GM21528 (cell line): ENCODE measurements at regions not wholly inside any gene's neighbourhood (a gene's known extent, or its start where the extent isn't known, plus 50 kb on each side); places are given as distances from the start of the nearest gene placed in this dataset.

Experiments
- ATAC-seq: cut with Tn5 transposase; IDR thresholded peaks from one replicate; pipeline ENCODE4 v1.9.1; 2021; ENCODE audit warnings: mild to moderate bottlenecking, moderate library complexity; ENCODE audit not compliant: unreplicated experiment, low FRiP score

GRCh38 chr2:4529738-4530137, 826.4 kb downstream of the DCDC2C start:
- no peak for ATAC-seq

GRCh38 chr2:4530231-4530630, 826.9 kb downstream of the DCDC2C start:
- no peak for ATAC-seq

GRCh38 chr2:4533806-4534205, 830.4 kb downstream of the DCDC2C start:
- no peak for ATAC-seq

DNA sequence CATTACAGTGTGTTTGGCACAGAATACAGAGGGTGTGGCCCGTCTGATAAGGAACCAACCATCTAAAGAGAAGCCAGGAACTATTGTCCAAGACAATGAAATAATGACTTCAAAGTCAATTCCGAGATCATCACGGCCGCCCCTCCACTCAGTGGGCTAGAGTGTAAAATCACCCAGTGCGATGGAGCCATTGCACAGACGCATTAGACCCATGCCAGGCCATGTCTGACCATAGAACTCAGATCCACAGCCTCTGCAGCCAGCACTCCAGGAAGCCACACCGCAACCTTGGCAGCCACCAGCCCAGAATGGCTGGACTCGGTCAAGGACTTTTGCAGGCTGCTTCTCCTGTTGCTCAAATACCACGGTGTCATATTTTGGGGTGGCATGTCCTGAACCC, 835.7 kb downstream of the DCDC2C start:
- ATAC-seq, result no peak

GRCh38 chr2:4549666-4550210, 846.4 kb downstream of the DCDC2C start:
- ATAC-seq, result no peak

GRCh38 chr2:4551691-4552474, 848.5 kb downstream of the DCDC2C start:
- ATAC-seq, result no peak

DNA sequence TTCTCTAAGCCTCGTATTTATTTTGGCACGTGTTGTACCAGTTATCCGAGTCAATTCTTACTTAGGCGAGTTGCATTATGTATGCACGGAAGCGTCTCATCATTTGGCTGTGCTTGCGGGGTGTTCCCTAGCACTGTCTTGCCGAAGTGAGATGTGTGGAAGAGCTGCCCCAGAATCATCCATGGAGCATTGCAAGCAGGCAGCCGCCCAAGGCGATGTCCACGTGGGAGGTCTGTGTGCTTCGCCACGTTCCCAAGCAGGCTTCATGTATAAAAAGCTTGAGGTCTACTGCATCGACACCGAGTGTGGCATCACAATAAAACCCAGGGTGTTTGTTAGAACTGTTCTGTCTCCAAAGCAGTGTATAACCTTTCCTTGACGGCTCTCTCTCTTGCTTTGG, 849.9 kb downstream of the DCDC2C start:
- no peak for ATAC-seq

DNA sequence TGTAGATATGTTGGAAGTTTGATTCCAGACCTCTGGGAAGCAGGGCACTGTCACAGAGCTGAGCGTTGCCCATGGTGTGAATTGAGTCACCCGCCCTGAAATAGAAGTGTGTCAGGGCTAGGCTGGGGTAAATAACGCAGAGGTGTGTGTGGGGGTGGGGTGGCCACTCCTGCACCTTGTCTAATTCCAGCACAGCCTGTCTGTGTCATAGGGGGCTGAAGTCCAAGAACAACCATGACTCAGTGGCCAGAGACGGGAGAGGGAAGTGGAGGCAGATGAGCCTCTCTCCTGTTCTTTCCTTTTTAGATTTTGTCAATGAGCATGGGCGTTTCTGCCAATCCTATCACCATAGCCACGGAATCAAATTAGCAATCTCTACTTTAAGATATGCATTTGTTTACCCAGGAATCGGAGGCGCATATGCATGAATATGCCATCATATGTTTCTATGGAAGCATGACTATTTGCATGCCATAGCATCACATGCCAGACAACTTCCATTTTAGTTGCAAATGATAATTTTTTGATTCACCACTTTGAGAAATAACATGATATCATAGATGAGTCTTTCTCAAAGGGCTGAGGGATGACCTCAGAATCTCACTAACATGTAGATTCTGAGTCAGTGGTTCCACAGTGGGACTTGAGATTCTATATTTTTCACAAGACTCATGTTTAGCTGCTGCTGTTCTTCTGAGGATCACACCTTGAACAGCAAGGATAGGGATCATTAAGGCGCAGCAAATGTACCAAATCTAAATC, 852.9 kb downstream of the DCDC2C start:
- ATAC-seq, result no peak

DNA sequence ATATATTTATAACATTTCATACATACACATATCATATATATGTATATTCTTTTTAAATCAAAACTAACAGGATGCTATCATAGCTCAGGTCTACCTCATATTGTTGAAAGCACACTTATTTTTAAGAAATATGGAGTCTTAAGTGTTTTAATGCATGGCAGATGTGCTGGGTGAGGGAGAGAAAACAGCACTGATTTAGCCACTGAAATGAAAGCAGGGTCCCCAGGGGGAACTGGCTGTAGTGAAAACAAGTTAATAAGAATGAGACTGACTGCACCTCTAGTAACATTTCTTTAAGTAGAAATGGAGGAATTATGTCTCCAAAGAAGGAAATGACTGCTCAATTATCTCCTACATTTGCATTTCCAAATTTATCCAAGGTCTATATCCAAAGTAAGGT, 857.8 kb downstream of the DCDC2C start:
- no peak for ATAC-seq

DNA sequence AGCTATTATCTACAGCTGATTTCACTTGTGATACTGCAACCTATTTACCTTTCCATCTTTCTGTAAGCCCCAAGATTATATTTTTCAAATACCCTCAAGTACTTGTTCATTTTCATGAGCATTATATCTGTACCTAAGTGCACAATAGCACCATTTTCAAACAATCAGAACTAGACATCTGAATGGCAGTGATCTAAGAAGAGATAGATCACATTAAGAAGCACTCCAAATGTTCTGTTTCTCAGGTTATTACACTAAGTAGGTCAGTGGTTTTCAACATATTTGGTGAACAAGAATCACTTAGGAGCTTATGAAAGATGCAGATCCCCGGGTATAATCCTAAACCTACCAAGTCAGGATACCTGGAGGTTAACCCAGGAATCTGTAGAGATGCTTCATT, 872.7 kb downstream of the DCDC2C start:
- no peak for ATAC-seq

- no peak for ATAC-seq
These were observed 876.6 kb downstream of the DCDC2C start for GRCh38 chr2:4579977-4580376.

GRCh38 chr2:4585057-4585635, 881.8 kb downstream of the DCDC2C start:
- ATAC-seq, result no peak

- no peak for ATAC-seq
These were observed 885.2 kb downstream of the DCDC2C start for GRCh38 chr2:4588606-4589005.

DNA sequence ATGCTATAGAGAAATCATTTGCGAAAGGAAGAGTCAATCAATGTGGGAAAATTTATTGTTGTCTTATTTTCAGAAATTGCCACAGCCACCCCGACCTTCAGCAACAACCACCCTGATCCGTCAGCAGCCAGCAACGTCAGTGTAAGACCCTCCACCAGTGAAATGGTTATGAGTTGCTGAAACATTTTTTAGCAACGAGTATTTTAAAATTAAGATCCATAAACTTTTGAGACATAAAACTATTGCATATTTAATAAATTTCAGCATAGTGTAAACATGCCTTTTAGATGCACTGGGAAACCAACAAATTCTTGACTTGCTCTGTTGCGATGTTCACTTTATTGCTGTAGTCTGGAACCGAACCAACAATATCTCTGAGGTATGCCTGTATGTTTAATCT, 887.9 kb downstream of the DCDC2C start:
- no peak for ATAC-seq

- ATAC-seq, result no peak
These were observed 894.0 kb downstream of the DCDC2C start for GRCh38 chr2:4597400-4597799.

- no peak for ATAC-seq
These were observed 901.4 kb downstream of the DCDC2C start for GRCh38 chr2:4604767-4605166.

GRCh38 chr2:4618141-4618540, 914.8 kb downstream of the DCDC2C start:
- no peak for ATAC-seq

DNA sequence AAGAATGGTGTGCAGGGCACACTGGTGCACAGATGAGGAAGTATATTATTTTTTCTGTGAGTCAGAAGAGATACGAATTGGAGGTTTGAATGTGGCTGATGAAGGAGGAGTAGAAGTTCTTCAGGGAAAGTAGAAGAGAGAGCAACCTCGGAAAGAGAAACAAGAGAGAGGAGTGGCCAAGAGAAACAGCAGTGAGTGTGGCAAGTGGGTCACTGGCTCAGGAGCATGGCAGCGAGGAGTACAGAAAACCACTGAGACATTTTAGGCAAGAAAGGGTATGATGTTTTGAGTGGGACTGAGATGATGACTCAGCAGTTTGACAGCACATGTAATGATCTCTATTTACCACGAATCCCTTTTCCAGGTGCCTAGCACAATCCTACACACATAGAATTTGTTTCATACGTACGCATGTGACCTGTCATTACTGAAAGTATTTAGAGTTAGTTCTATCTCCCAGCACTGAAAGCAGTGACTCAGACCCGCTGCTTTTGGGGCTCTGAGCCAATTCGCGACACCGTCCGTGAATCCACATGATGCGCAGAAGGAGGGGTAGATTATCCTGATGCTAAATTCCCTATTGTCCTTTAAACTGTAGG, 915.4 kb downstream of the DCDC2C start:
- ATAC-seq, result no peak

DNA sequence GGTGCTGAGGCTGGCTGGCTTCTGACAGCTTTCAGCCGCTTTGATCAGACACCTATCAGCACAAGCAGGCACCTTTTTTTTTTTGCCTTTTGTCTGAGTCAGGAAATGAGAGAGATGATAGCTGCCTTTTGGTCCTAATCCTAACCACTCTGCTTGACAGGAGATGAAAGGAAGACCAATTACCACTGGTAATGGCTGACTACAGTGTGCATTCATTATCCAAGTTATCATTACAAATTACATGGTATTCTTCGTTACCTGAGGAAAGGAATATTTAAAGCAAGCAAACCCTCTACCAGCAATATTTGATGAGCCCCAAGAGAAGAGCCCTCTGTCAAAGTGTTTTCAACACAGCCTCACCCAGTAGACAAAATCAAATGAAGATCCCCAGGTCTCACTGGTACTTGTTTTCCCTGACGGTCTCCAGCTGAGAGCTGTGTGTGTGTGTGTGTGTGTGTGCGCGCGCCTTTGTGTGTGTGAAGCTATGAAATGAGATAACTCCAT, 925.7 kb downstream of the DCDC2C start:
- no peak for ATAC-seq

- ATAC-seq, result no peak
These were observed 931.9 kb downstream of the DCDC2C start for GRCh38 chr2:4635289-4635688.

- ATAC-seq, result no peak
These were observed 950.6 kb downstream of the DCDC2C start for GRCh38 chr2:4653991-4654390.
